ENCODE measurements at regions not wholly inside any gene's neighbourhood (a gene's known extent, or its start where the extent isn't known, plus 50 kb on each side); places are given as distances from the start of the nearest gene placed in this dataset.

DNA sequence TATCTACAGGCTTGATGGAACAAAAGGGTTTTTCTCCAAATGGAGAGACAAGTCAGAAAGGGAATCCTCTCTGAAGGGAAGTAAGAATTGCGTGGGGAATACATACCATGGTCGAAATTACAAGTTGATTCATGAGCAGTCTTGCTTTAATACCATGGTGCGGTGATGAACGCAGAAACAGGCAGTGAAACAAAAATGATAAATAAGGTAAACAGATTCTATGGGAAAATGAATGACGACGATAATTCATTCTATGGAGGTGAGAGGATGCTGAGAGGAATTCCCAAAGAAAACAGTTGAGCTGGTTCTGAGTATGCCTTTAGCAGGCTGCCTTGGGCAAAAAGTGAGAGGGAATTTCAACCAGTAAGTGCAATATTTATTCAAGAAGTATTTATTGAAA lies 209.4 kb upstream of the RUNX1 start:
- H3K4me3 ChIP-seq: no peak overlapping the region
- no peak overlapping the region for H3K27ac ChIP-seq
- no peak for TF ChIP-seq EP300 (IDR thresholded peaks at IDR 0.05)
- DNase-seq (ENCODE audit: low spot score in 2 of 2): no peak
- H3K36me3 ChIP-seq: no peaks in the 10 kb centered on the region
- peaks cover 24% of the 10 kb centered on the region for H3K4me1 ChIP-seq
- 86% methylated on average over 6 of the region's 6 CpGs for WGBS
- no peaks in the 10 kb centered on the region for H3K27me3 ChIP-seq
- H3K9me3 ChIP-seq: no peaks in the 10 kb centered on the region

DNA sequence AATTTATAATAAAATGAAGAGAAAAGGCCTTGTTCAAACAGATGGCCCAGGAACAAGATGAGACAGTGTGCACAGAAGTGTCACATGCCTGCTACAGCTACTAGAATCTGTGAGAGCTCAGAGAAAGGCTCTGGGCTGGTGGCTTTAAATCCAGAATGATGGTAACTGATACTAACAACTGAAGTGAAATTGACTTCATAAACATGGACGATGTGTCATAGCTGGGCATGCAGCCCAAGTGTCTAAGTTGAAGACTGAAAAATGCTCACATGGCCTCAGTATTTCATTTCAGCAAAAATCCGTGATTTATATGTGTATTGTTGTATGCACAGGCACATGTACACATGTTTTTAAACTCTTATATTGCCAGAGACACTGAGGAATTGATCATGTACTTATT lies 208.3 kb upstream of the RUNX1 start:
- Histone ChIP-seq H3K27ac (peak overlapping the region; percentile 55), H3K36me3 (no peaks in the 10 kb centered on the region), H3K27me3 (no peaks in the 10 kb centered on the region), H3K9me3 (no peaks in the 10 kb centered on the region), H3K4me3 (no peak overlapping the region), H3K4me1 (peaks cover 26% of the 10 kb centered on the region)
- no peak for TF ChIP-seq EP300 (IDR thresholded peaks at IDR 0.05)
- TF ChIP-seq POLR2A (IDR thresholded peaks at IDR 0.05): no peak
- TF ChIP-seq, protein P1, sequence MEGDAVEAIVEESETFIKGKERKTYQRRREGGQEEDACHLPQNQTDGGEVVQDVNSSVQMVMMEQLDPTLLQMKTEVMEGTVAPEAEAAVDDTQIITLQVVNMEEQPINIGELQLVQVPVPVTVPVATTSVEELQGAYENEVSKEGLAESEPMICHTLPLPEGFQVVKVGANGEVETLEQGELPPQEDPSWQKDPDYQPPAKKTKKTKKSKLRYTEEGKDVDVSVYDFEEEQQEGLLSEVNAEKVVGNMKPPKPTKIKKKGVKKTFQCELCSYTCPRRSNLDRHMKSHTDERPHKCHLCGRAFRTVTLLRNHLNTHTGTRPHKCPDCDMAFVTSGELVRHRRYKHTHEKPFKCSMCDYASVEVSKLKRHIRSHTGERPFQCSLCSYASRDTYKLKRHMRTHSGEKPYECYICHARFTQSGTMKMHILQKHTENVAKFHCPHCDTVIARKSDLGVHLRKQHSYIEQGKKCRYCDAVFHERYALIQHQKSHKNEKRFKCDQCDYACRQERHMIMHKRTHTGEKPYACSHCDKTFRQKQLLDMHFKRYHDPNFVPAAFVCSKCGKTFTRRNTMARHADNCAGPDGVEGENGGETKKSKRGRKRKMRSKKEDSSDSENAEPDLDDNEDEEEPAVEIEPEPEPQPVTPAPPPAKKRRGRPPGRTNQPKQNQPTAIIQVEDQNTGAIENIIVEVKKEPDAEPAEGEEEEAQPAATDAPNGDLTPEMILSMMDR (IDR thresholded peaks at IDR 0.05): no peak
- no peak for TF ChIP-seq POLR2AphosphoS5 (IDR thresholded peaks at IDR 0.05)
- 24% methylated on average over 2 of the region's 2 CpGs for whole genome bisulfite sequencing
- peak in 1 of 2 donors; percentile 75 for DNase-seq (ENCODE audit: low spot score in 2 of 2)

DNA sequence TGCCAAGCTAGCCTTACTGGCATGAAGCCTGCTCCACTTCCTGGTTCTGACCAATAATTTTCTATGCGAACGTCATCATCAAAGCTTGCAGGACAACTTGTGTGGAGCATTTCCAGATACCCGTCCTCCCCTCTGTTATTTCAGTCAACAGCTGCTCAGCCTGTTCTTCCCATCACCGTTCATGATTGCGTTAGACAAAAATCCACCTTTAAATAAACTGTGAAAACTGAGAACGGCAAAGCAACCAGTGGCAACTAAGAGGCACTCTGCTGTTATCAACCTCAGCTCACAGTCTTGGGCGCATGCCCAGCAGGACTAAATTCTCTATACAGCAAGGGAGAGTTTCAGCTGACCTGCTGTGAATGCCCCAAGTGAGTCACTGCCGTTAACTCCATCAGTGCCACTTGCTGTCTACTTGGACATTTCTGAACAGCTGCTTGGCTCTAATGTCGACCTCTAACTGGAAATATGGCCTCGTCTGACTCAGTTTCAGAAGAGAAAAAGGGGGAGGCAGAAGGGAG lies 207.4 kb upstream of the RUNX1 start:
- Histone ChIP-seq H3K27me3 (no peaks in the 10 kb centered on the region), H3K9me3 (no peaks in the 10 kb centered on the region), H3K36me3 (no peaks in the 10 kb centered on the region), H3K4me3 (peak overlapping the region; percentile 4), H3K4me1 (peaks cover 26% of the 10 kb centered on the region), H3K27ac (peak overlapping the region; percentile 55)
- TF ChIP-seq POLR2A (IDR thresholded peaks at IDR 0.05): no peak
- TF ChIP-seq, protein P1 (IDR thresholded peaks at IDR 0.05): no peak
- TF ChIP-seq EP300 (IDR thresholded peaks at IDR 0.05): no peak
- no peak for TF ChIP-seq POLR2AphosphoS5 (IDR thresholded peaks at IDR 0.05)
- DNase-seq (ENCODE audit: low spot score in 2 of 2): peak in 1 of 2 donors; percentile 76
- WGBS: 39% methylated on average over 10 of the region's 10 CpGs

DNA sequence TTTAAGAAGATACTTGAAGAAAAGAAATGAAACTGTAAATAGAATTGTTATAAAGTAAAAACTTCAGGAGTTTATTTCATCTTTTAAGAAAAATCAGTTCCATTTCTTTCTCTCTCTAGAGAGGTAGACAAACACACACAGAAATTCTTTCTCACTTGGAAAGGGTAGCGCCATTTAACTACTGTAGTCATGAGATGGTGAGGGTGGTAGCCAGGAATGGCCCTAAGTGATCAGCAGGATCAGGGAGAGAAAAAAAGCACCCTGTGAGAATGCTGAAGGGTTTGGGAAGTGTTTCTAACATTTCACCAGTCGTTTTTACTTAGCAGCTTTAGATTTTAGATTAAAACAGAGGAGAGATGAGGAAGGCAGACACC lies 205.7 kb upstream of the RUNX1 start:
- TF ChIP-seq, protein P1 (IDR thresholded peaks at IDR 0.05): no peak
- TF ChIP-seq POLR2AphosphoS5 (IDR thresholded peaks at IDR 0.05) (no peak), EP300 (IDR thresholded peaks at IDR 0.05) (no peak), POLR2A (IDR thresholded peaks at IDR 0.05) (no peak)
- no peaks in the 10 kb centered on the region for H3K36me3 ChIP-seq
- WGBS: 64% methylated on average over 2 of the region's 2 CpGs
- H3K27me3 ChIP-seq: no peaks in the 10 kb centered on the region
- H3K4me3 ChIP-seq: no peak overlapping the region
- H3K4me1 ChIP-seq: peaks cover 26% of the 10 kb centered on the region
- no peak for DNase-seq (ENCODE audit: low spot score in 2 of 2)
- H3K9me3 ChIP-seq: no peaks in the 10 kb centered on the region
- peak overlapping the region; percentile 78 for H3K27ac ChIP-seq

DNA sequence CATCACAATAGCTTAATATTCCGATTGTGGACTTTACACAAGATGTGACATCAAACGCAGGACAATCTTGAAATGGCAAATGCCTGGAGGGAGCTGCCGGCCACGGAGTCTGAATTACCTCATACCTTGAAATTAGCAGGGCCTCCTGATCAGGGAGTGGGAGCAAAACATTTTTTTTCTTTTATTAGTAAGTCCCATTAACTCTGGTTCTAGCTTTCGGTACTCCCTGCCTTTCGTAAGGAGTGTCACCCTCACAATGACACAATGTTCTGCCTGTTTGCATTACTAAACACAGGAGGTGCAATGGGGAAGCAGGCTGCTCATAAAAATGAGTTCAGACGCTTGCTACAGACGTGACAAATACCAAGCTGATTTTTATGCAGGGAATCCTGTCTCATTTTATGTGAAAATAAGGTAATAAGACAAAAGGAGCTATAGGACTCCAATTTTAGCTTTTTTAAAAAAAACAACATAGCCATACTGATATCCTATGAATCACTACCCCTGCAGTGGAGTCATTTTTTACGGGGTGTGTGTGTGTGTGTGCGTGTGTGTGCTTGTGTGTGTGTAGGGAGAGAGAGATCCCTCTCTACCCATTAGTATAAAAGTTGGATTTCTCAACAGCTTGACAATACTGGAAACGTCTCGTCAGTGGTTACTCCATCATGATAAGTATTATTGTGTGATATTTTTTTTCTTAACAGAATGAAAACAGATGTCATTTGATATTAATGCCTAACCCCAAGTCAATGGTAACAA lies 205.1 kb upstream of the RUNX1 start:
- peak overlapping the region; percentile 78 for H3K27ac ChIP-seq
- no peak for DNase-seq (ENCODE audit: low spot score in 2 of 2)
- 61% methylated on average over 12 of the region's 12 CpGs for WGBS
- no peaks in the 10 kb centered on the region for H3K27me3 ChIP-seq
- H3K4me1 ChIP-seq: peaks cover 26% of the 10 kb centered on the region
- TF ChIP-seq POLR2AphosphoS5 (IDR thresholded peaks at IDR 0.05) (peak in 1 of 3 donors; percentile 62), EP300 (IDR thresholded peaks at IDR 0.05) (no peak), POLR2A (IDR thresholded peaks at IDR 0.05) (no peak)
- TF ChIP-seq, protein P1 (IDR thresholded peaks at IDR 0.05): no peak
- no peaks in the 10 kb centered on the region for H3K36me3 ChIP-seq
- no peak overlapping the region for H3K4me3 ChIP-seq
- H3K9me3 ChIP-seq: no peaks in the 10 kb centered on the region

Measured in suprapubic skin (tissue), 4 donors.